CD14-positive monocyte (primary cell): ENCODE measurements at regions not wholly inside any gene's neighbourhood (a gene's known extent, or its start where the extent isn't known, plus 50 kb on each side); places are given as distances from the start of the nearest gene placed in this dataset.

Experiments used
- DNase-seq, 3 donors: peaks; one replicate each; pipeline ENCODE4 v3.0.0-alpha.2; 2011 to 2022
- H2AFZ ChIP-seq: 2 replicates; pipeline ENCODE4 v1.6.0; 2012; ENCODE audit warnings: mild to moderate bottlenecking, low read depth, low read length, inconsistent platforms; ENCODE audit not compliant: insufficient read depth, poor library complexity, severe bottlenecking
- H3K27ac ChIP-seq, 2 donors: 1 replicate in 1 of 2; 2 replicates in 1 of 2; pipeline ENCODE4 v1.5.1; 2012 to 2013; ENCODE audit warnings: low read length in 2 of 2, control low read depth in 1 of 2, inconsistent platforms in 1 of 2, low read depth in 1 of 2, mild to moderate bottlenecking in 1 of 2
- H3K27me3 ChIP-seq, 2 donors: one replicate each; pipeline versions ENCODE4 v1.6.0 to v1.6.1; 2011 to 2013; ENCODE audit warnings: low read length in 2 of 2; ENCODE audit not compliant: control insufficient read depth in 2 of 2, insufficient read depth in 2 of 2
- H3K36me3 ChIP-seq, 2 donors: replicated peaks in 1 of 2; 1 replicate in 1 of 2; 2 replicates in 1 of 2; pipeline versions ENCODE4 v1.5.1 to v1.6.1; 2012 to 2013; ENCODE audit warnings: low read length in 2 of 2, control low read depth in 1 of 2, inconsistent platforms in 1 of 2, mild to moderate bottlenecking in 1 of 2; ENCODE audit not compliant: insufficient read depth in 2 of 2, control insufficient read depth in 1 of 2
- H3K4me1 ChIP-seq, 2 donors: 1 replicate in 1 of 2; 2 replicates in 1 of 2; pipeline versions ENCODE4 v1.5.1 to v1.6.1; 2012 to 2013; ENCODE audit warnings: low read length in 2 of 2, control low read depth in 1 of 2, inconsistent platforms in 1 of 2, mild to moderate bottlenecking in 1 of 2, moderate library complexity in 1 of 2; ENCODE audit not compliant: insufficient read depth in 2 of 2, control insufficient read depth in 1 of 2
- H3K4me2 ChIP-seq: replicated peaks from 2 replicates; pipeline ENCODE3; 2012; ENCODE audit warnings: low read length, moderate library complexity, mild to moderate bottlenecking; ENCODE audit not compliant: poor library complexity, severe bottlenecking; ENCODE audit errors: extremely low read depth
- H3K4me3 ChIP-seq, 3 experiments: fragments of 200-600 bp in 1 of 3; sonication (generic) in 1 of 3; replicated peaks in 1 of 3; 1 replicate in 2 of 3; 2 replicates in 1 of 3; pipeline ENCODE4 v1.5.1; 2011 to 2013; ENCODE audit warnings: low read length in 3 of 3, mild to moderate bottlenecking in 3 of 3, control low read depth in 2 of 3, low read depth in 2 of 3, inconsistent platforms in 1 of 3, moderate library complexity in 1 of 3
- H3K79me2 ChIP-seq: 2 replicates; pipeline ENCODE4 v1.6.0; 2012; ENCODE audit warnings: mild to moderate bottlenecking, control low read depth, inconsistent platforms, low read length, moderate library complexity; ENCODE audit not compliant: insufficient read depth
- H3K9ac ChIP-seq: 2 replicates; pipeline ENCODE4 v1.6.0; 2017; ENCODE audit warnings: low read length, mild to moderate bottlenecking; ENCODE audit not compliant: insufficient read depth, poor library complexity, severe bottlenecking
- H3K9me3 ChIP-seq, 2 donors: replicated peaks in 1 of 2; 1 replicate in 1 of 2; 2 replicates in 1 of 2; pipeline versions ENCODE4 v1.5.1 to v1.6.1; 2012 to 2013; ENCODE audit warnings: low read length in 2 of 2, control low read depth in 1 of 2; ENCODE audit not compliant: control insufficient read depth in 1 of 2, insufficient read depth in 1 of 2
- H4K20me1 ChIP-seq: 2 replicates; pipeline ENCODE4 v1.6.0; 2012; ENCODE audit warnings: mild to moderate bottlenecking, low read length, control low read depth, moderate library complexity; ENCODE audit not compliant: insufficient read depth
- H3K27ac Mint-ChIP-seq, 7 donors: one replicate each; pipeline ENCODE4 v1.8.0; 2020; ENCODE audit warnings: mild to moderate bottlenecking in 7 of 7, mixed read lengths in 7 of 7, moderate library complexity in 6 of 7, inconsistent platforms in 2 of 7
- H3K27me3 Mint-ChIP-seq, 3 donors: one replicate each; pipeline ENCODE4 v1.8.0; 2021 to 2022; ENCODE audit warnings: low read depth in 3 of 3, mild to moderate bottlenecking in 3 of 3, mixed read lengths in 3 of 3, moderate library complexity in 3 of 3, inconsistent platforms in 1 of 3
- H3K36me3 Mint-ChIP-seq, 2 donors: one replicate each; pipeline ENCODE4 v1.8.0; 2020; ENCODE audit warnings: mixed read lengths in 2 of 2, inconsistent platforms in 1 of 2, mild to moderate bottlenecking in 1 of 2
- H3K4me1 Mint-ChIP-seq: one replicate; pipeline ENCODE4 v1.8.0; 2020; ENCODE audit warnings: mild to moderate bottlenecking, mixed read lengths
- H3K4me3 Mint-ChIP-seq, 2 donors: one replicate each; pipeline ENCODE4 v1.8.0; 2020; ENCODE audit warnings: mild to moderate bottlenecking in 2 of 2, mixed read lengths in 2 of 2, moderate library complexity in 1 of 2
- H3K9me3 Mint-ChIP-seq, 7 donors: one replicate each; pipeline ENCODE4 v1.8.0; 2020 to 2022; ENCODE audit warnings: mixed read lengths in 7 of 7, mild to moderate bottlenecking in 6 of 7, moderate library complexity in 6 of 7, inconsistent platforms in 2 of 7
- CTCF ChIP-seq: fragments of 200-600 bp; IDR thresholded peaks from one replicate; pipeline ENCODE4 v1.8.0; 2022; ENCODE audit warnings: antibody characterized with exemption, mild to moderate bottlenecking
- WGBS: methylation state at CpG from one replicate; pipeline ENCODE4 v1.1.5; 2013; ENCODE audit warnings: missing lambda C conversion rate; ENCODE audit not compliant: insufficient coverage; 5-methylcytosine and 5-hydroxymethylcytosine counted together
- intact Hi-C, 2 donors: fragments of 100-400 bp; cut with micrococcal nuclease; formaldehyde crosslinking; loops; one replicate each; pipeline versions ENCODE4 v1.15.0 to v1.15.1; 2023

- WGBS: 95% methylated on average over 7 of the region's 8 CpGs
- H3K4me2 ChIP-seq: no peak overlapping the region
- no peaks in the 10 kb centered on the region for H3K36me3 ChIP-seq
- Mint-ChIP-seq H3K4me3 (no peak overlapping the region), H3K9me3 (no peaks in the 10 kb centered on the region), H3K36me3 (no peaks in the 10 kb centered on the region), H3K4me1 (peaks cover 9% of the 10 kb centered on the region), H3K27me3 (peaks cover 7 to 12% (median 8%) of the 10 kb centered on the region in 3 donors), H3K27ac (peak overlapping the region in 1 of 7 donors; percentile 34)
- intact Hi-C loops: no loop called here
- no peaks in the 10 kb centered on the region for H3K9me3 ChIP-seq
- no peak overlapping the region for H3K27ac ChIP-seq
- no peaks in the 10 kb centered on the region for H4K20me1 ChIP-seq
- H3K79me2 ChIP-seq: no peaks in the 10 kb centered on the region
- H3K27me3 ChIP-seq: peaks cover 0 to 4% of the 10 kb centered on the region in 2 donors
- H3K4me1 ChIP-seq: peaks cover 10% of the 10 kb centered on the region in 2 donors
- no peak overlapping the region for H3K4me3 ChIP-seq
- H3K9ac ChIP-seq: no peak overlapping the region
- H2AFZ ChIP-seq: no peak overlapping the region
- no peak for TF ChIP-seq CTCF
- no peak for DNase-seq
Measured at GRCh38 chr1:29444081-29444715, 207.9 kb downstream of the PTPRU start.

GRCh38 chr1:29441916-29442668 is 205.8 kb downstream of the PTPRU start:
- no peaks in the 10 kb centered on the region for H3K9me3 ChIP-seq
- no peak overlapping the region for H3K27ac ChIP-seq
- H2AFZ ChIP-seq: no peak overlapping the region
- H3K4me3 Mint-ChIP-seq: no peak overlapping the region
- H3K4me2 ChIP-seq: no peak overlapping the region
- intact Hi-C loops: no loop called here
- H3K36me3 Mint-ChIP-seq: no peaks in the 10 kb centered on the region
- no peaks in the 10 kb centered on the region for H3K9me3 Mint-ChIP-seq
- H3K9ac ChIP-seq: no peak overlapping the region
- WGBS: 89% methylated on average over 4 of the region's 10 CpGs
- no peak overlapping the region for H3K4me3 ChIP-seq
- H4K20me1 ChIP-seq: no peaks in the 10 kb centered on the region
- no peak for TF ChIP-seq CTCF
- H3K27me3 Mint-ChIP-seq: peaks cover 12 to 16% (median 14%) of the 10 kb centered on the region in 3 donors
- H3K27ac Mint-ChIP-seq: no peak overlapping the region
- DNase-seq: no peak
- H3K36me3 ChIP-seq: no peaks in the 10 kb centered on the region
- H3K27me3 ChIP-seq: peaks cover 0 to 4% of the 10 kb centered on the region in 2 donors
- no peaks in the 10 kb centered on the region for H3K79me2 ChIP-seq
- H3K4me1 Mint-ChIP-seq: peaks cover 9% of the 10 kb centered on the region
- H3K4me1 ChIP-seq: peaks cover 10% of the 10 kb centered on the region in 2 donors
